Activated T-cell treated with anti-CD3 and anti-CD28 coated beads, Interleukin-2, amount 50 U/mL, for 48 hours (primary cell): ENCODE measurements at regions not wholly inside any gene's neighbourhood (a gene's known extent, or its start where the extent isn't known, plus 50 kb on each side); places are given as distances from the start of the nearest gene placed in this dataset.

Source experiments
- DNase-seq, 2 experiments: peaks; one replicate each; pipeline ENCODE4 v3.0.0-alpha.2; 2020

- no peak for DNase-seq
Observed at GRCh38 chr5:108437425-108437824, 55.5 kb upstream of the FBXL17 start.

DNA sequence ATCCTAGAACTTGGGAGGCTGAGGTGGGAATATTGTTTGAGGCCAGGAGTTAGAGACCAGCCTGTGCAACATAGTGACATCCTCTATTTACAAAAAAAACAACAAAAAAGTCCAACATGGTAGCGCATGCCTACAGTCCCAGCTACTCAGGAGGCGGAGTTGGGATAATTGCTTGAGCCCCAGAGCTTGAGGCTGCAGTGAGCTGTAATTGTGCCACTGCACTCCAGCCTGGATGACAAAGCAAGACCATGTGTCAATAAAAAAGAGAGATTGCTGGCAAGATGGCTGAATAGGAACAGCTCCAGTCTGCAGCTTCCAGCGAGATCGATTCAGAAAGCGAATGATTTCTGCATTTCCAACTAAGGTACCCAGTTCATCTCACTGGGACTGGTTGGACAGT lies 54.8 kb upstream of the FBXL17 start:
- DNase-seq: no peak

- no peak for DNase-seq
Observed at GRCh38 chr5:108433600-108433999, 51.7 kb upstream of the FBXL17 start.

- DNase-seq: no peak
Observed at GRCh38 chr5:108432024-108432423, 50.1 kb upstream of the FBXL17 start.
